Keratinocyte (primary cell): ENCODE measurements at regions not wholly inside any gene's neighbourhood (a gene's known extent, or its start where the extent isn't known, plus 50 kb on each side); places are given as distances from the start of the nearest gene placed in this dataset.
"Not testable (repeated sequence)": the region's sequence is repeated elsewhere in the genome, so short reads cannot be mapped to it uniquely, and the experiment has no call there.

Experiments
- CTCF ChIP-seq, 3 experiments: IDR thresholded peaks in 1 of 3; conservative IDR thresholded peaks in 1 of 3; optimal IDR thresholded peaks in 1 of 3; 2 replicates in 2 of 3; 3 replicates in 1 of 3; pipeline versions ENCODE3 to v1.5.1; 2011; ENCODE audit warnings: low read length in 3 of 3, mild to moderate bottlenecking in 3 of 3, moderate library complexity in 2 of 3, control low read depth in 1 of 3, inconsistent platforms in 1 of 3; ENCODE audit not compliant: insufficient read depth in 2 of 3; ENCODE audit errors: extremely low read depth in 1 of 3
- EZH2 ChIP-seq: IDR thresholded peaks from one replicate; pipeline ENCODE4 v1.6.1; 2012; ENCODE audit warnings: inconsistent platforms, mild to moderate bottlenecking, low read length, moderate library complexity

DNA sequence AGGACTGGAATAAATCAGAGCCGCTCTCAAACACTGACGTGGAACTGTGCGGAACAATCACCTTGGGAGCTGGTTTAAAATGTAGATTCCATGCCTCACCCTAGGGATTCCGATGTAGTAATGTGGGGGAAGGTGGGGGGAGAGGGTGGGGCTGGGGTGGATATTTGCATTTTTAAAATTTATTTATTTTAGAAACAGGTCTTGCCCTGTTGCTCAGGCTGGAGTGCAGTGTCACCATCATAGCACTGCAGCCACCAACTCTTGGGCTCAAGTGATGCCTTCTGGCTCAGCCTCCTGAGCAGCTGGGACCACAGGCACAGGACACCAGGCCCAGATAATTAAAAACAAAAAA lies 101.9 kb upstream of the SEC22B start:
- not testable (repeated sequence) for TF ChIP-seq CTCF (optimal IDR thresholded peaks at IDR 0.05 in 1 of 3, IDR thresholded peaks at IDR 0.05 in 1 of 3, conservative IDR thresholded peaks at IDR 0.05 in 1 of 3; ENCODE audit: extremely low read depth in 1 of 3, insufficient read depth in 2 of 3, low read length in 3 of 3); EZH2
